NCI-H774 (cell line): ENCODE measurements at regions not wholly inside any gene's neighbourhood (a gene's known extent, or its start where the extent isn't known, plus 50 kb on each side); places are given as distances from the start of the nearest gene placed in this dataset.

Experiments used
- DNase-seq: peaks from one replicate; lab custom pipeline; 2025; lab: John Stamatoyannopoulos, UW

DNA sequence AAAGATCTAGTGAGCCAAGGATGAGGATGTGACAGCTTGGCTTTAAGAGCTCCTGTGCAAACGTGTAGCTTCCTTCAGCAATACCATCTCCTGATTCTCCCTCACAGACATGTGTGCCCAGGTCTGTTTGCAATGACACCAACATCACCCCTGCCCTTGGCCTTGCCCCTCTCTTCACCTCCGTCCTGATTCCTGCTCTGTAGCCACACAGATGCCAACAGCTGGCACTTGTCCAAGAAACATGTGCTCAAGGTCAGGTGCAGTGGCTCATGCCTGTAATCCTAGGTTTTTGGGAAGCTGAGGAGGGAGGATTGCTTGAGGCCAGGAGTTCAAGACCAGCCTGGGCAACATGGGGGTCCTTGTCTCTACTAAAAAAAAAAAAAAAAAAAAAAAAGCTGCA lies 103.8 kb upstream of the CRHR1 start:
- DNase-seq: no peak

DNA sequence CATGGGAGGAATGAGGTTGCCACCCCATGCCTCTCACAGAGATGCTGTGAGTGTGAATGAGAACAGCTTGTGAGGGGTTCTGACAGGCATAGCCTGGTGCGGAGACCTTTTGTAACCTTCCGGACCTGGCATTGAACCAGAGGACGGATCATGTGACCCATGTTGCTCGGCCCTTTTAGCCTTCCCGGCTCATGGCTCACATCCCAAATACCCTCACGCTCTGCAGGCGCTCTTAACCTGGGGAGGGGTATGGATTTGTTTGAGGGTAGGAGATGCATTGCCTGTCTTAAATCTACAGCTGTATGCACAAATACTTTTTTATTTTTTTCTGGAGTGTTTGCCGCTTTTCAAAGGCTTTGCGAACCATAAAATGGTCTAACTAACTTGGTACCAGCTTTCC lies 102.4 kb upstream of the CRHR1 start:
- no peak for DNase-seq

GRCh38 chr17:45686250-45686649 lies 97.9 kb upstream of the CRHR1 start:
- no peak for DNase-seq

- no peak for DNase-seq
Measured at GRCh38 chr17:45687594-45687993, 96.5 kb upstream of the CRHR1 start.

DNA sequence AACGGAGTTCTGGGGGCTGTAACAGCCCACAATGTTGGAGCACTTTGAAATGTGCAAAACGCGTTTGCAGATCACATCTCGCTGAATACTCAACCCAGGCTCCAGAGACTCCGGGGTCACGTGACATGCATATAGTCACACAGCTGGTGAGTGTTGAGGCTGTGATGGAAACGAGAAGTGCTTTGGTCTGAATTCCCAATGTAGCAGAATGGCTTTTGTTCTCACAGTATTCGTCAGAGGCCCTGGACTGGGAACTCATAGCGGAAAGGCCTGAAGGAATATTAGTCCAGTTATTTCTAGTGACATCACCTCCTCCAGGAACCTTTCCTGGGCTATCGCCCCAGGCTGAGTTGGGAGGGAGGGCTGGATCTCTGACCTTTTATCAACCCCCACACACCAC lies 95.8 kb upstream of the CRHR1 start:
- no peak for DNase-seq

GRCh38 chr17:45688820-45689219 lies 95.3 kb upstream of the CRHR1 start:
- DNase-seq: no peak

DNA sequence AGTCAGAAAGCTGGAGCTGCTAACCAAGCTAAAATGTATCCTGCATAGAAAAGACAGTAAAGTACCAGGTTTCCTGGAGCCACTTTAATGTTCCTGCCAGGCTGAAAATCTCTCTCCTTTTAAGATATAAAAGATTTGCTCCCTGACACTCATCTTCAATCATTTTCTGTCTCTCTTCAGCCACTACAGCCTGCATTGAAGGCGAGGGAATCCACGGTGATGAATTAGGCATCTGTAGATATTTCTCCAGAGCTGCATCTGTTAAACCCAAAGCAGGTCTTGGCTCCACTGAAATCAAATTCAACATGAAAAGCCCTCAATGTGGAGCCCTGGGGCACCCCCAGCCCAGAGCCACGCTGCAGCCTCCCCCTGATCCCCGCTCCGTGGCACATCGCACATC lies 94.7 kb upstream of the CRHR1 start:
- DNase-seq: no peak

DNA sequence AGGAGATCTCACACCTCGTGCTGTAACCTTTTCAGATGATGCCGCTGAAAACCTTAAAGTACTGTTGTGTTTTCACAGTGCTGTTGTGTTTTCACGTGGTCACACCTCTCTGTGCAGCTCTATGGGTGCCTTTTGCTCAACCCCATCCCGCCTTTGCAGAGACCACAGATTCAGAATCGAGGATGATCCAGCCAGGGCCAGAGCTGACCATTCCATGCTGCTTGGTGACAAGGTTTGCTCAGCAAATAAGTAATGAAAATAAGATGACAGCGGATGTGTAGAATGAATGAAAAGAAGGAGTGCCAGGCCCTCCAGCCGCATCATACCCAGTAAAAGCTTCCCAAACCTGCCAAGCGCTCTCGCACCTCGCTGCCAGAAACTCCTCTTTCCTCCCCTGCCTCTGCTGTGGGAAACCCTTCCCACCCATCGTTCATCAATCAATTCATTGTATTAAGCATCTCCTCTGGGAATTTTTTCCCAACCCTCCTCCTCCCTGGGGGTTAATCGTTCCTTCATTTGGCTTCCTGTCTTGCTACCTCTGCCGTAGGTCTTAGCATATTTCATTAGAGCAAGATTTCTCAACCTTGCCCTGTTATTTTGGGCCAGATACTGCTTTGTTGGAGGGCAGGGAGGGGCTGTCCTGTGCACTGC lies 93.4 kb upstream of the CRHR1 start:
- DNase-seq: no peak

- DNase-seq: no peak
Measured at GRCh38 chr17:45692661-45693060, 91.5 kb upstream of the CRHR1 start.

- no peak for DNase-seq
Measured at GRCh38 chr17:45693792-45694191, 90.3 kb upstream of the CRHR1 start.

DNA sequence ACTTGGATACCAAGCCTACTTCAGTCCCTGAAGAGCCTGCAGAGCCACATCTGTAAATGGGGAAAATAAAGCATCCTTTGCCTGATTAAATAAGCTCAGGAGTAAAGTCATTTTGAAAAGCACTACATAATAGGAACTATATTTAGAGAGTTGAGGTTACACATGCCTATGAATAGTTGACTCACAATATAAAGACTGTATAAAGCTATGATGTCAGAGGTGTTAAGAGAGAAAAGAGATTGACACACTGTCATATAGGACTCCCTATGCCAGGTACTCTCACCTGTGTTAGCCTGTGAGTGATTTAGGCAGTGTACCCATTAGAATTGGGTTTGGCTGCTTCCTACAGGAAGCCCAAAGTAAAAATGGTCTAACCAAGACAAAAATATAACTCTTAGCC lies 87.7 kb upstream of the CRHR1 start:
- no peak for DNase-seq

DNA sequence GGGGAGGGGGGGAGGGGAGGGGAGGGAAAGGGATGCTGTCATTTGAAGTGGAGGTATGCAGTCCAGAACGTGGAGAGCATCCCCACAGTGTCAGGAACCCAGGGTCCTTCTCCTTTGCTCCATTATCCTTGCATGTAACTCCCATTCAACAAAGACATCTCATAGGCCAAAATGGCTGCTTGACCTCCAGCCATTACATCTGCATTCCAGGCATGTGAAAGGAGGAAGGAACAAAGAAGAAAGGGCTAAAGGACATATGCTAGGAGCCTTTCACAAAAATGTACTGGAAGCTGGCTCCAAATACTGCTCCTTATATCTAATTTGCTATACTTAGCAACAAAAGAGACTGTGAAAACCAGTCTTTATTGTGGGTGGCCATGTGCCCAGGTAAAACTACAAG lies 87.0 kb upstream of the CRHR1 start:
- no peak for DNase-seq

GRCh38 chr17:45700171-45701090 lies 83.7 kb upstream of the CRHR1 start:
- peak; percentile 54 for DNase-seq

DNA sequence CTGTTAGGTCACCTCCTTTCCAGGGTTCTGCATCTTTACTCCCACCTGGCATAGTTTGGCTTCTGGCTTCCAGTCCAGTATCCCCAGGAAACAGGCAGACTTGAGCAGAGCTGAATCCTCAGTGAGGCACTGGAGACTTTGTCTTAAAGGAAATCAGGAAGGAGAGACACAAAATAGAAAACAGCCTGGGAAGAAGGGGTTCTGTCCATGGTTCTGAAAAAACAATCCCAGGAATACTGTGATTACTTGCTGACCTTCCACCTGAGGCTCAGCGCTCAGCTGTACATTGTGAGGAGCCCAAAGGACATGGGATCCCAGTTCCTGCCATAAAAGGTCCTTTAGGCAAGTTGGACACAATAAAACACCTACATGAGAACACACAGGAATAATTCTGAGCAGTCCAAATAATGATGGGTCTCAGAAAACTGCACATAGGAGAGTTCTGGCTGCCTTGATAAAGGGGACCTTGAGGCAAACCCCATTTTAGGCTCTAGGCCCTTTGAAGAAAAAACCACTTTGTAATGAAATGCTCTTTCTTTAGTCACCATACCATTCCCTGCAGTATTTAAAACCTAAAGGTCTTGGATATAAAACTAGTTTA lies 81.4 kb upstream of the CRHR1 start:
- DNase-seq: no peak

DNA sequence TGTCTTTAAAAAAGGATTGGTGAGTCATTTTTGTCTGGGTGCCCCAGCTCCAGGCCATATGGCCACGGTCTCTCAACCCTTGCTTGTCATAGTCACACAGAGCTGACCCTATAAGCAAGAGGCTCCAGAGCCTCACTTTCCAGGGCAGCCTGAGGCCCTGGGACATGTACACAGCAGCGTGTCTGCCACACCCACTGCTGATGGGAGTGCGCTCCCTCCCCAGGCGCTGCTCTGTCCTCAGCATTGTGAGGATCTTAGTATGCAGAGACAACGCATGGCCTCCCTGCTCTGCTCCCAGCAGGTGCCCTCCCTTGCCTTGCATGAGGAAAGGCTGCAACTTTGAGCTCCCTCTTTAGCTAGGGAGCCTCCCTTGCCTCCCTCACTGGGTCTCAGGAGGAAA lies 80.8 kb upstream of the CRHR1 start:
- DNase-seq: no peak

DNA sequence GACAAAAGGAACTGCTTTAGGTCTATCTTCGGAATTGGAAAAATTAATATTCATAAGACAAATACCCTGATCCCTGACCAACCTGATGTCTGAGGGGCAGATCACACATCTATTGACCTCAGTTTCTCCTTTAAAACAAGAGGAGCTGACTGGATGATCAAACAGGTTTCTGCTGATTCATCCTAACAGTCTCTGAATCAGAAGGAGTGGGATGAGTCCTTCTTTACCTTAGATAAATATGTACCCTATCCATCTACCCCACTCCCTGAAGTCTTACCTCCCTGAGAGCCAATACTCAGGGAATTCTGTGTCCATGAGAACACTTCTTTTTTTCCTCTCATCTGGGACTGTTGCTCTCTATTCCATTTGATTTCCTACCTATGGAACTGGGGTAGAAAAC lies 80.3 kb upstream of the CRHR1 start:
- DNase-seq: no peak

- no peak for DNase-seq
Measured at GRCh38 chr17:45704251-45704650, 79.9 kb upstream of the CRHR1 start.

DNA sequence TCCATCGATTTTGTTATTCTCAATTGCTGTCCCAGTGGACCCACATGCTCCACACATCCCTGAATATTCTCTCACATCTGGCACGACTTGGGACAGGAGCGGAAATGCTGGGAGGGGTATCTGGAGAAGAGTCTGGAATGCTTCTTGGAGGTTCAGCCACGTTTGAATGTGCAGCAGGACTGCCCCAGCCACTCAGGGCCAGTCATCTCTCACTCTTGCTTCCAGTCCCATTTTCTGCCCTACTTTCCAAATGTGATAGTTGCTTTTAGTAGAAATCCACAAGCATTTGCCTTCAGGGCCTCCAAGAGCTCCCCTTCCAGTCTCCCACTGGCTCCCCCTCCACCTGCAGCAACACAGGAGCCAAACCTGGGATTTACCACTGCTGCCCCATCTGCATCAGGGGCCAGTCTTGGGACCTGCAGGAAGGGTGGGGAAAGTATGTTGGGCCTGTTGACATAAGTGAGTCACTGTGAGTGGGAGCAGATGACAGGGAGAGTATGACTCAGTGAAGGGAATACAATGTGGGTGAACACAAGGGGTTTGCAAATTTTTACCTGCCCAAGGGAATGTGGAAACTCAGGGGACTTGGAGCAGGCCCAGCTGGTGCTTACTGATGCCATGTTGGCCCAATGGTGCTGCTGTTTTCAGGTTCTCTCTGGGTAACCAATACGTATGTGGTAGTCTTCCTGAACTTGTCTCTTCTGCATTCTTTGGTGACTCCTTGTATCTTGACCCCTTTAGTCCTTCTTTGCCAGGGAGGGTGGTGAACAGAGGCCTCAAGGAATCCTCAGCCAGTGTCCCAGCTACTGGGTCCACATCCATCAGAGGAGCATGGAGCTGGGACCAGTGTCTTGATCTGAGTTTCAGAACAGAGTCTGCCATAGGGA lies 78.8 kb upstream of the CRHR1 start:
- DNase-seq: no peak

GRCh38 chr17:45706033-45706432 lies 78.1 kb upstream of the CRHR1 start:
- no peak for DNase-seq

GRCh38 chr17:45708707-45709290 lies 75.3 kb upstream of the CRHR1 start:
- no peak for DNase-seq

DNA sequence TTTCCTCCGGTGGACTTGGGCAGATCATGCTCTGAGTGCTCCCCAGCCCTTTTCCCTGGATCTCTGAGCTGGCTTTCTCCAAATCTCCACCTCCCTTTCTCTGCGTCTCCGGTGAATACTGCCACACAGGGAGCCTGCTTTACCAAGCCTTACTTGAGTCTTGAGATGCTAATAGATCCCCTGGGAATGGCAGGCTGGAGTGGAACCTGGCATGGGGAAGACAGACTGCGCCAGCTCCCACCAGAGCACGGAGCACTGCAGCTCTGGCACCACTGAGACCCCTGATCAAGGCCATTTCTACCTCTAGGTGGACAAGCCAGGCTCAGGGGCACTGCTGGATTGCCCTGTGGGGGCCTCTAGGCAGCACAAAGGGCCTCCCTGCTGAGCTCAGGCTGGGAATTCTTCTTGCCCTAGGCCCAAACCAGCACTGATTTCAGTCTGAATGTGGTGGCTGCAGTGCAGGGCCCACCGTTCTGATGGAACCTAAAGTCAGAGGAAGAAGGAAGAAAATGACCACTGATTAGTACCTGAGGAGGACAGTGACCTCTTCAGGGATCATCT lies 74.3 kb upstream of the CRHR1 start:
- DNase-seq: no peak
